Right lobe of liver (tissue), 4 donors: ENCODE measurements at regions not wholly inside any gene's neighbourhood (a gene's known extent, or its start where the extent isn't known, plus 50 kb on each side); places are given as distances from the start of the nearest gene placed in this dataset.

Source experiments
- POLR2A ChIP-seq: fragments of 450-650 bp; IDR thresholded peaks from one replicate; pipeline ENCODE4 v1.6.1; 2017; ENCODE audit warnings: antibody characterized with exemption, mild to moderate bottlenecking
- TF ChIP-seq, protein P1 (sequence below), 4 donors: fragments of 200-600 bp in 3 of 4; fragments of 450-650 bp in 1 of 4; IDR thresholded peaks; one replicate each; pipeline versions ENCODE4 v1.5.1 to v1.8.0; 2016 to 2022; ENCODE audit warnings: antibody characterized with exemption in 4 of 4, mild to moderate bottlenecking in 2 of 4
- donor health status: DM: no; HTN: no; CAD: no.
- donor health status: DM: no; HTN: no; CAD: no.
- donor health status: DM: no; HTN: yes; CAD: no.

DNA sequence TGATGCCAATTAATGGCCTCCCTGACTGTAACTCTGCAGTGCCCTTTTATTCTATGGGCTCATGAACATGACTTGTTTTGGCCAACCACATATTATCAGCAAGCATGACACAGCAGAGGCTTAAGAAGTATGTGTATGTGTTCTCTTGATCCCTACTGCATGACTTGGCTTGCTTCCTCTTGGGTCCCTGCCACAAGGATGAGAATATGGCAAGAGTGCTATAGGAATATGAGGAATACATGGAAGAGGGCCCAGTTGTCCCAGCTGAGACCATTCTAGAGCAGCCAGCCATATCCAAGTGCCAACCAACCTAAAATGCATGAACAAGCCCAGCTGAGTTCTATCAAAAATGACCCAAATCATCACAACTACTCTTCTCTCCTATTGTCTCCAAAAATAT is 576.7 kb upstream of the PCDH9 start:
- TF ChIP-seq, protein P1, sequence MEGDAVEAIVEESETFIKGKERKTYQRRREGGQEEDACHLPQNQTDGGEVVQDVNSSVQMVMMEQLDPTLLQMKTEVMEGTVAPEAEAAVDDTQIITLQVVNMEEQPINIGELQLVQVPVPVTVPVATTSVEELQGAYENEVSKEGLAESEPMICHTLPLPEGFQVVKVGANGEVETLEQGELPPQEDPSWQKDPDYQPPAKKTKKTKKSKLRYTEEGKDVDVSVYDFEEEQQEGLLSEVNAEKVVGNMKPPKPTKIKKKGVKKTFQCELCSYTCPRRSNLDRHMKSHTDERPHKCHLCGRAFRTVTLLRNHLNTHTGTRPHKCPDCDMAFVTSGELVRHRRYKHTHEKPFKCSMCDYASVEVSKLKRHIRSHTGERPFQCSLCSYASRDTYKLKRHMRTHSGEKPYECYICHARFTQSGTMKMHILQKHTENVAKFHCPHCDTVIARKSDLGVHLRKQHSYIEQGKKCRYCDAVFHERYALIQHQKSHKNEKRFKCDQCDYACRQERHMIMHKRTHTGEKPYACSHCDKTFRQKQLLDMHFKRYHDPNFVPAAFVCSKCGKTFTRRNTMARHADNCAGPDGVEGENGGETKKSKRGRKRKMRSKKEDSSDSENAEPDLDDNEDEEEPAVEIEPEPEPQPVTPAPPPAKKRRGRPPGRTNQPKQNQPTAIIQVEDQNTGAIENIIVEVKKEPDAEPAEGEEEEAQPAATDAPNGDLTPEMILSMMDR (IDR thresholded peaks at IDR 0.05), result no peak
- no peak for TF ChIP-seq POLR2A
